Glutamatergic neuron (in vitro differentiated cells): ENCODE measurements at regions not wholly inside any gene's neighbourhood (a gene's known extent, or its start where the extent isn't known, plus 50 kb on each side); places are given as distances from the start of the nearest gene placed in this dataset.

Experiments used
- DNase-seq: peaks from one replicate; pipeline ENCODE4 v3.0.0; 2022
- H3K27ac Mint-ChIP-seq: one replicate; pipeline ENCODE4 v1.8.0; 2020; ENCODE audit warnings: mild to moderate bottlenecking, mixed read lengths, inconsistent platforms; ENCODE audit not compliant: unreplicated experiment
- H3K27me3 Mint-ChIP-seq: one replicate; pipeline ENCODE4 v1.8.0; 2020; ENCODE audit warnings: mild to moderate bottlenecking, moderate library complexity, mixed read lengths, inconsistent platforms; ENCODE audit not compliant: unreplicated experiment
- H3K36me3 Mint-ChIP-seq: one replicate; pipeline ENCODE4 v1.8.0; 2020; ENCODE audit warnings: mild to moderate bottlenecking, mixed read lengths, inconsistent platforms; ENCODE audit not compliant: unreplicated experiment
- H3K4me1 Mint-ChIP-seq: one replicate; pipeline ENCODE4 v1.8.0; 2020; ENCODE audit warnings: mild to moderate bottlenecking, low read depth, mixed read lengths, inconsistent platforms; ENCODE audit not compliant: unreplicated experiment
- H3K4me3 Mint-ChIP-seq: one replicate; pipeline ENCODE4 v1.8.0; 2020; ENCODE audit warnings: mild to moderate bottlenecking, mixed read lengths, inconsistent platforms; ENCODE audit not compliant: unreplicated experiment
- H3K9me3 Mint-ChIP-seq: one replicate; pipeline ENCODE4 v1.8.0; 2020; ENCODE audit warnings: mild to moderate bottlenecking, moderate library complexity, mixed read lengths, inconsistent platforms; ENCODE audit not compliant: unreplicated experiment
- CTCF ChIP-seq: fragments of 200-600 bp; sonication (generic); IDR thresholded peaks from one replicate; pipeline ENCODE4 v1.5.0; 2021; ENCODE audit not compliant: partially characterized antibody, unreplicated experiment

- peaks cover 28% of the 10 kb centered on the region for H3K4me1 Mint-ChIP-seq
- no peak for DNase-seq
- no peak overlapping the region for H3K27ac Mint-ChIP-seq
- no peak overlapping the region for H3K4me3 Mint-ChIP-seq
- no peaks in the 10 kb centered on the region for H3K27me3 Mint-ChIP-seq
- TF ChIP-seq CTCF = no peak
- no peaks in the 10 kb centered on the region for H3K36me3 Mint-ChIP-seq
- peaks cover 1% of the 10 kb centered on the region for H3K9me3 Mint-ChIP-seq
These were observed 165.5 kb upstream of the ACVR2A start for GRCh38 chr2:147679191-147679954.

- no peak overlapping the region for H3K4me3 Mint-ChIP-seq
- peaks cover 5% of the 10 kb centered on the region for H3K36me3 Mint-ChIP-seq
- peaks cover 6% of the 10 kb centered on the region for H3K4me1 Mint-ChIP-seq
- DNase-seq = no peak
- H3K27me3 Mint-ChIP-seq = peaks cover 3% of the 10 kb centered on the region
- no peak for TF ChIP-seq CTCF
- no peak overlapping the region for H3K27ac Mint-ChIP-seq
- peaks cover 3% of the 10 kb centered on the region for H3K9me3 Mint-ChIP-seq
These were observed 179.7 kb upstream of the ACVR2A start for GRCh38 chr2:147665105-147665504.

- H3K4me3 Mint-ChIP-seq = no peak overlapping the region
- no peak for TF ChIP-seq CTCF
These were observed 180.9 kb upstream of the ACVR2A start for GRCh38 chr2:147663962-147664361.

GRCh38 chr2:147663153-147663961, 181.5 kb upstream of the ACVR2A start:
- peaks cover 5% of the 10 kb centered on the region for H3K36me3 Mint-ChIP-seq
- DNase-seq = no peak
- H3K27me3 Mint-ChIP-seq = peaks cover 3% of the 10 kb centered on the region
- no peak overlapping the region for H3K27ac Mint-ChIP-seq
- no peak for TF ChIP-seq CTCF
- H3K9me3 Mint-ChIP-seq = peaks cover 4% of the 10 kb centered on the region
- H3K4me3 Mint-ChIP-seq = no peak overlapping the region
- H3K4me1 Mint-ChIP-seq = peaks cover 6% of the 10 kb centered on the region

More at GRCh38 chr2:147663962-147664361, 180.9 kb upstream of the ACVR2A start:
- DNase-seq = no peak
- Mint-ChIP-seq H3K4me1 (peaks cover 6% of the 10 kb centered on the region), H3K9me3 (peaks cover 3% of the 10 kb centered on the region), H3K27me3 (peaks cover 3% of the 10 kb centered on the region), H3K27ac (no peak overlapping the region), H3K36me3 (peaks cover 5% of the 10 kb centered on the region)

GRCh38 chr2:147662221-147662620, 182.6 kb upstream of the ACVR2A start:
- H3K4me3 Mint-ChIP-seq = no peak overlapping the region
- peaks cover 3% of the 10 kb centered on the region for H3K27me3 Mint-ChIP-seq
- H3K36me3 Mint-ChIP-seq = peaks cover 5% of the 10 kb centered on the region
- H3K27ac Mint-ChIP-seq = no peak overlapping the region
- H3K4me1 Mint-ChIP-seq = peaks cover 6% of the 10 kb centered on the region
- H3K9me3 Mint-ChIP-seq = peaks cover 4% of the 10 kb centered on the region
- no peak for TF ChIP-seq CTCF
- DNase-seq = no peak
